ENCODE measurements at regions not wholly inside any gene's neighbourhood (a gene's known extent, or its start where the extent isn't known, plus 50 kb on each side); places are given as distances from the start of the nearest gene placed in this dataset.

GRCh38 chr13:65985612-65986011 lies 1244.5 kb downstream of the PCDH9 start:
- Mint-ChIP-seq H3K27ac (no peak overlapping the region), H3K36me3 (ENCODE audit: low read depth) (no peaks in the 10 kb centered on the region), H3K9me3 (no peaks in the 10 kb centered on the region), H3K27me3 (no peaks in the 10 kb centered on the region), H3K4me3 (no peak overlapping the region), H3K4me1 (no peaks in the 10 kb centered on the region)
- ATAC-seq (no peak), DNase-seq (no peak)

- Mint-ChIP-seq H3K36me3 (ENCODE audit: low read depth) (no peaks in the 10 kb centered on the region), H3K4me1 (no peaks in the 10 kb centered on the region), H3K27me3 (no peaks in the 10 kb centered on the region), H3K4me3 (no peak overlapping the region), H3K27ac (no peak overlapping the region), H3K9me3 (peaks cover 12% of the 10 kb centered on the region)
- ATAC-seq (no peak), DNase-seq (no peak)
These were observed 1252.6 kb downstream of the PCDH9 start for GRCh38 chr13:65977525-65977924.

- H3K4me3 Mint-ChIP-seq, result no peak overlapping the region
- DNase-seq, result no peak
- H3K27me3 Mint-ChIP-seq, result no peaks in the 10 kb centered on the region
- peaks cover 5% of the 10 kb centered on the region for H3K9me3 Mint-ChIP-seq
- H3K36me3 Mint-ChIP-seq (ENCODE audit: low read depth), result no peaks in the 10 kb centered on the region
- ATAC-seq, result no peak
- no peaks in the 10 kb centered on the region for H3K4me1 Mint-ChIP-seq
- no peak overlapping the region for H3K27ac Mint-ChIP-seq
These were observed 1258.6 kb downstream of the PCDH9 start for GRCh38 chr13:65971541-65971940.

GRCh38 chr13:65966991-65967451 lies 1263.1 kb downstream of the PCDH9 start:
- Mint-ChIP-seq H3K9me3 (peaks cover 4% of the 10 kb centered on the region), H3K27me3 (no peaks in the 10 kb centered on the region), H3K27ac (no peak overlapping the region), H3K36me3 (ENCODE audit: low read depth) (peaks cover 2% of the 10 kb centered on the region), H3K4me3 (no peak overlapping the region), H3K4me1 (no peaks in the 10 kb centered on the region)
- ATAC-seq (no peak), DNase-seq (no peak)

DNA sequence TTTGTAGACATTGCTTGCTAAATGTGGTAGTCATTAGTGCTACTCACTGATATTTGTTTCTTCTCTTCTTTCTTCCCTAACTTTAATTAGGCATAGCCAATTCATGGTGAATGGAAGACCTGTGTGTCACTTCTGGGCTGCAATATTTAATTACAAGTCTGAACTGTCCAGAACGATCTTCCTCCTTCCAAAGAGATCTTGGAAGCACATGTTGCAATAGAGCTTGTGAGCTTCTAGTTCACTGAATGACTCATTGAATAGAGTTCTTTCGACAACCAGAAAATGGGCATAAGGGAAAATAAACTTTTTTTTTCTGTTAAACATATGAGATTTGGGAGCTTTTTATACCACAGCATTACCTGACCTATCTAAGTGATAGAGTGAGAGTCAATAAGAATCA lies 1264.6 kb downstream of the PCDH9 start:
- peaks cover 4% of the 10 kb centered on the region for H3K9me3 Mint-ChIP-seq
- H3K4me3 Mint-ChIP-seq, result no peak overlapping the region
- ATAC-seq, result no peak

GRCh38 chr13:65964672-65965071 lies 1265.5 kb downstream of the PCDH9 start:
- no peak overlapping the region for H3K4me3 Mint-ChIP-seq
- ATAC-seq, result no peak
- DNase-seq, result no peak
- H3K27me3 Mint-ChIP-seq, result no peaks in the 10 kb centered on the region
- peaks cover 4% of the 10 kb centered on the region for H3K9me3 Mint-ChIP-seq
- no peak overlapping the region for H3K27ac Mint-ChIP-seq
- no peaks in the 10 kb centered on the region for H3K4me1 Mint-ChIP-seq
- H3K36me3 Mint-ChIP-seq (ENCODE audit: low read depth), result peaks cover 2% of the 10 kb centered on the region

More for the DNA sequence above, 1264.6 kb downstream of the PCDH9 start:
- H3K4me1 Mint-ChIP-seq, result no peaks in the 10 kb centered on the region
- H3K27me3 Mint-ChIP-seq, result no peaks in the 10 kb centered on the region
- DNase-seq, result no peak
- peaks cover 2% of the 10 kb centered on the region for H3K36me3 Mint-ChIP-seq (ENCODE audit: low read depth)
- no peak overlapping the region for H3K27ac Mint-ChIP-seq

GRCh38 chr13:65959305-65959704 lies 1270.8 kb downstream of the PCDH9 start:
- ATAC-seq (no peak), DNase-seq (no peak)
- H3K9me3 Mint-ChIP-seq, result peaks cover 10% of the 10 kb centered on the region
- H3K4me3 Mint-ChIP-seq, result no peak overlapping the region
- H3K27me3 Mint-ChIP-seq, result no peaks in the 10 kb centered on the region
- no peaks in the 10 kb centered on the region for H3K36me3 Mint-ChIP-seq (ENCODE audit: low read depth)
- H3K4me1 Mint-ChIP-seq, result no peaks in the 10 kb centered on the region
- H3K27ac Mint-ChIP-seq, result no peak overlapping the region

GRCh38 chr13:65946387-65946786 lies 1283.7 kb downstream of the PCDH9 start:
- H3K36me3 Mint-ChIP-seq (ENCODE audit: low read depth), result no peaks in the 10 kb centered on the region
- peaks cover 4% of the 10 kb centered on the region for H3K9me3 Mint-ChIP-seq
- H3K4me3 Mint-ChIP-seq, result no peak overlapping the region
- no peaks in the 10 kb centered on the region for H3K27me3 Mint-ChIP-seq
- ATAC-seq, result no peak
- no peak overlapping the region for H3K27ac Mint-ChIP-seq
- no peak for DNase-seq
- H3K4me1 Mint-ChIP-seq, result no peaks in the 10 kb centered on the region

DNA sequence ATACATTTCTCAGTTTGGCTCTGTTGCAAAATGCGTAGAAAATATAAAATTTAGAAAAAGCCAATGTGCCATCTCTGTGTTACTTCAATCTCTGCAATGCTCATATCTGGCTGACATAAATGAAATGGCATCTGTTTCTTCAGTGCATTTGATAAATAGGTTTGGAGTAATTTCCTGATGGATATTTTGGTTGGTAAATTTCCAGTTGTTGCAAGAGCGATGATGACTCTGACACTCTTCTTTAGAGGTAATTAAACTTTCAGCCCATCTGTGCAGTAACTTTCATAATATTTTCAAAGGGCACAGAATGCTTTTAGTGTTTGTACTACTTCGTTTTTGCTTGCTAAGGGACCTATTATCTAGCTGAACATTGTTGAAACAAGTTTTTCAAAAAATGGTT lies 1286.4 kb downstream of the PCDH9 start:
- no peaks in the 10 kb centered on the region for H3K36me3 Mint-ChIP-seq (ENCODE audit: low read depth)
- H3K4me1 Mint-ChIP-seq, result no peaks in the 10 kb centered on the region
- no peak for DNase-seq
- H3K4me3 Mint-ChIP-seq, result no peak overlapping the region
- ATAC-seq, result no peak
- H3K27ac Mint-ChIP-seq, result no peak overlapping the region
- H3K9me3 Mint-ChIP-seq, result no peaks in the 10 kb centered on the region
- H3K27me3 Mint-ChIP-seq, result no peaks in the 10 kb centered on the region

- Mint-ChIP-seq H3K36me3 (ENCODE audit: low read depth) (no peaks in the 10 kb centered on the region), H3K27ac (no peak overlapping the region), H3K27me3 (no peaks in the 10 kb centered on the region), H3K9me3 (no peaks in the 10 kb centered on the region), H3K4me3 (no peak overlapping the region), H3K4me1 (no peaks in the 10 kb centered on the region)
- DNase-seq (no peak), ATAC-seq (no peak)
These were observed 1287.1 kb downstream of the PCDH9 start for GRCh38 chr13:65943024-65943423.

GRCh38 chr13:65940720-65941119 lies 1289.4 kb downstream of the PCDH9 start:
- Mint-ChIP-seq H3K36me3 (ENCODE audit: low read depth) (no peaks in the 10 kb centered on the region), H3K9me3 (no peaks in the 10 kb centered on the region), H3K4me1 (no peaks in the 10 kb centered on the region), H3K4me3 (no peak overlapping the region), H3K27ac (no peak overlapping the region), H3K27me3 (no peaks in the 10 kb centered on the region)
- ATAC-seq (no peak), DNase-seq (no peak)

DNA sequence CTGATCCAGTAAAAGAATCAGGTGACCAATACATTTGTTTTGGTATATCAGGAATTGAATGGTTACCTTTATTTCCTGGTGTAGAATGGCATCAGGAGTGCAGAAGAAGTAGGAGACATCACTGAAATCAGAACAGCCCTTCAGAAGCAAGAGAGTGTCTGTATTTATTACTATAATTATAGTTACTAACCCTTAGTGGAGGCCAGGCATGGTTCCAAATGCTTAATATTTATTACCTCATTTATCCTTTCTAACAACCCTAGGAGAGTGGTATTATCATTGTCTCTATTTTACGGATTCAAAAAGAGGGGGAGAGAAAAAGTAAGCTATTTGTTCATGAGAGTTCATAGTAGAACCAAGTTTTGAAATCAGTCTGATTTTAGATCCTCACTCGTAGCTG lies 1292.9 kb downstream of the PCDH9 start:
- H3K27me3 Mint-ChIP-seq, result no peaks in the 10 kb centered on the region
- H3K36me3 Mint-ChIP-seq (ENCODE audit: low read depth), result no peaks in the 10 kb centered on the region
- H3K9me3 Mint-ChIP-seq, result no peaks in the 10 kb centered on the region
- ATAC-seq (no peak), DNase-seq (no peak)
- H3K4me3 Mint-ChIP-seq, result no peak overlapping the region
- no peaks in the 10 kb centered on the region for H3K4me1 Mint-ChIP-seq
- H3K27ac Mint-ChIP-seq, result no peak overlapping the region

DNA sequence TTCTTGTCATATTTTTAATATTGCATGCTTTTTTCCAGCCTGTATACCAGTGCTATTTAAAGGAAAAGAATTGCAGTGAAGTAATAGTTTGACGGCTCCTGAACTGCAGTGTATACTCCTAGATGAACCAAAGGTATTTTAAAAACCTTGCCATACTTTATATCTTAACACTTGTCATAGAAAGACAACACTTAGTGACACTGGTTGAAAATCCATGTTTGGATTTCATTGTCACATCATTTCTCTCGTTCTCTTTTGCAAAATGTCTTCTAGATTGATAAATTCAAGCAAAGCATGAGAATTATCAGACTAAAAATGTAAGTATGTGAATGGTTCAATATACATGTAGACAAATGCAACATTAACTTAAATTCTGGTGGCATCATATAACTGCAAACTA lies 1293.9 kb downstream of the PCDH9 start:
- no peaks in the 10 kb centered on the region for H3K9me3 Mint-ChIP-seq
- H3K27me3 Mint-ChIP-seq, result no peaks in the 10 kb centered on the region
- no peak overlapping the region for H3K27ac Mint-ChIP-seq
- DNase-seq (no peak), ATAC-seq (no peak)
- H3K4me1 Mint-ChIP-seq, result no peaks in the 10 kb centered on the region
- no peak overlapping the region for H3K4me3 Mint-ChIP-seq
- H3K36me3 Mint-ChIP-seq (ENCODE audit: low read depth), result no peaks in the 10 kb centered on the region

GRCh38 chr13:65932587-65933239 lies 1297.4 kb downstream of the PCDH9 start:
- no peaks in the 10 kb centered on the region for H3K27me3 Mint-ChIP-seq
- no peaks in the 10 kb centered on the region for H3K9me3 Mint-ChIP-seq
- H3K4me3 Mint-ChIP-seq, result no peak overlapping the region
- ATAC-seq, result no peak
- no peak overlapping the region for H3K27ac Mint-ChIP-seq
- H3K36me3 Mint-ChIP-seq (ENCODE audit: low read depth), result no peaks in the 10 kb centered on the region
- H3K4me1 Mint-ChIP-seq, result no peaks in the 10 kb centered on the region
- DNase-seq, result no peak

DNA sequence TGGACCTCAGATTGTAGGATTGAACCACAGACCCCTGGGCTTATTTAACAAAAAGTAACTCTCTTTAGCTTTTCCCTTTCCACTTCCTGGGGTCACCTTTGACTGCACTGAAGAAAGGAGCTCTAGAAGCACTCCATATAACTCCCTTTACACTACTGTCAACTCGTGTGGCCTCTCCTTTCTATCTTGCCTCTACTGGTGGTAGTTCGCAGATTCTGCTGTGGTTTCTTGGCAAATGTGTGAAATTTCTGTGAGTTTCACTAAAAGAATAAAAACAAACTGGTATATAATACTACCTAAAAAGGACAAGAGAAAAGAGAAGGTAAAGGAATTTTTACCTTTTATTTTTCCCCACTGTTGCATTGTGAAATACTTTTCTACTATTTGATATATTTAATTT lies 1298.1 kb downstream of the PCDH9 start:
- no peaks in the 10 kb centered on the region for H3K36me3 Mint-ChIP-seq (ENCODE audit: low read depth)
- no peaks in the 10 kb centered on the region for H3K4me1 Mint-ChIP-seq
- no peak overlapping the region for H3K4me3 Mint-ChIP-seq
- no peak for DNase-seq
- no peaks in the 10 kb centered on the region for H3K9me3 Mint-ChIP-seq
- no peaks in the 10 kb centered on the region for H3K27me3 Mint-ChIP-seq
- no peak overlapping the region for H3K27ac Mint-ChIP-seq
- ATAC-seq, result no peak

- Mint-ChIP-seq H3K9me3 (no peaks in the 10 kb centered on the region), H3K4me1 (no peaks in the 10 kb centered on the region), H3K27me3 (no peaks in the 10 kb centered on the region), H3K4me3 (no peak overlapping the region), H3K27ac (no peak overlapping the region), H3K36me3 (ENCODE audit: low read depth) (no peaks in the 10 kb centered on the region)
- ATAC-seq (no peak), DNase-seq (no peak)
These were observed 1300.7 kb downstream of the PCDH9 start for GRCh38 chr13:65929436-65929835.
